ENCODE measurements at regions not wholly inside any gene's neighbourhood (a gene's known extent, or its start where the extent isn't known, plus 50 kb on each side); places are given as distances from the start of the nearest gene placed in this dataset.
A peak's percentile ranks its signal among the peaks of the same experiment; 100 is the strongest.

DNA sequence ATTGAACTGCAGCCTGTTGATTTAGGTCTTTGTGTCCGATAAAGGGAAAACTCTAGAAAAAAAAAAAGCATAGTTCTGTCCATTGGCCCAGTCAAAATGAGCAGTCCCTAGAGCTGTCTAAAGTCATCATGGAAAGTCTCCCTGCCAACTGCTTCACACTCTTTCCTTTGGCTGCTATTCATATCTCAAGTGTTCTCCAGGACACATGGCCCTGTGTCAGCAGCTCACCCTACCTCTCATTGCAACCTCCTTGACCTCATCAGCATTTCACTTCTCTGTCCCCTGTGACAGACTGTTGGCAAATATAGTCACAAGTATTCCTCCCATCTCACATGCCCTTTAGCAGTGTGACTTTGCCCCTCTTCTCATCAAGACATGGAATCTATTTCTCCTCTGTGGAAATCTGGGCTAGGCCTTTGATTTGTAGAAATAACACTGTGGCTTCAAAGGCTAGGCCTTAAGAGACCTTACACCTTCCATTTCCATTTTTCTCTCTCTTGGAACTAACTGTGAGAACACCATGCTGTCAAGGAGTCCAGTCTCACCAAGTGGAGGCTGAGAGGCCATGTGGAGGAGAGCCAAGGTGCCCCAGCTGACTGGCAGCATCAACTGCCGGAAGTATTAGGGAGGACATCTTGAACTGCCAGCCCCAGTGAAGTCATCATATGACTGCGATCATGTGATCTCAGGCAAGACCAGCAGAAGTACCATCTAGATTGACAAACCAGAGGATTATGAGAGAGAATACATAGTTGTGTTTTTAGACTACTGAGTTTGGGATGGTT lies 149.4 kb upstream of the TARS1 start:
- Mint-ChIP-seq H3K4me3 (no peak overlapping the region), H3K27ac (no peak overlapping the region), H3K4me1 (ENCODE audit: low read depth) (no peaks in the 10 kb centered on the region), H3K27me3 (ENCODE audit: low read depth) (no peaks in the 10 kb centered on the region), H3K36me3 (ENCODE audit: low read depth) (no peaks in the 10 kb centered on the region), H3K9me3 (no peaks in the 10 kb centered on the region)
- no peak for DNase-seq (ENCODE audit: low spot score)

DNA sequence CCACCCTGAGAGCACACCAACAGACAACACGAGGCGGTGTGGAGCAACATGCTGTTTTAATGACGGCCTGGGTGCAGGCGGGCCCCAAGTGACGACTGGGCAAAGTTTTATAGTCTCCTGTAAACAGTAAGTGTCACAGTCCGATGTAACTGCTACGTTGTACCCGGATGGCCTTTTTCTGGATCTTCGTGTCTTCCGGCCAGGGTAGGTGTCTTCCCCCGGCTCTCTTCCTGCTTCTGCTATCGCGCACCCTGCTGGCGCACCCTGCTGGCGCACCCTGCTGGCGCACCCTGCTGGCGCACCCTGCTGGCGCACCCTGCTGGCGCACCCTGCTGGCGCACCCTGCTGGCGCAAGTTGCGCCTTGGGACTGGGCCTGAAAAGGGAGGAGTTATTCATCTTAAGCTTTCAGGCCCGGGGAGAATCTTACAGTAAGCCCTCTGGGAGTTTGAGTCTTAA lies 143.0 kb upstream of the TARS1 start:
- H3K4me3 Mint-ChIP-seq, result no peak overlapping the region
- H3K4me1 Mint-ChIP-seq (ENCODE audit: low read depth), result no peaks in the 10 kb centered on the region
- no peaks in the 10 kb centered on the region for H3K9me3 Mint-ChIP-seq
- DNase-seq (ENCODE audit: low spot score), result no peak
- H3K36me3 Mint-ChIP-seq (ENCODE audit: low read depth), result no peaks in the 10 kb centered on the region
- no peak overlapping the region for H3K27ac Mint-ChIP-seq
- no peaks in the 10 kb centered on the region for H3K27me3 Mint-ChIP-seq (ENCODE audit: low read depth)

DNA sequence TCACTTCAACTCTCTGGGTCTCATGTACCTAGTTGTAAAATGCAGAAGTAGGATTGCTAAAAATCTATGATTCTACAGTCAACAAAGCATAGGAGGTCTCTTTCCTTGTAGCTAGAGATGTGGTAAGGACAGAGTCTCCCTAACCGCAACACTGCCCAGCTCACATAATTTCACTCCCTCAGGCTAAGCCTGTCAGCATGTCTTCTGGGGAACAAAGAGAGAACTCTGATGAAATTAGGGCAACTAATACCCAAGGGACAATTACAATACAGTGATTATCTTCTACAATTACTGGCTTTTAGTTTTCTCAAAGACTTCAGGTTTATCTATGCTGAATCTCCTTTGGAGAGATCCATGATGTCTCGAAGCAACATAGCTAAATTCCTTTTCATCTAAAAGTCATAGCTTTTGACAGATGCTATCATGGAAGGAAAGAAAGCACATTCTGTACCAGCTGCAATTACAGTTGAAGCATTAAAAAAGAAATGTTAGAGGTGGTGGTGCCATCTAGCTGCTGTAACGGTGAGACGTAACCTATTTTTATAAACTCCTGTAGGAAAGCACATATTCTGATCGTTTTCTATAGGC lies 141.1 kb upstream of the TARS1 start:
- Mint-ChIP-seq H3K4me3 (no peak overlapping the region), H3K4me1 (ENCODE audit: low read depth) (no peaks in the 10 kb centered on the region), H3K27me3 (ENCODE audit: low read depth) (no peaks in the 10 kb centered on the region), H3K27ac (no peak overlapping the region), H3K36me3 (ENCODE audit: low read depth) (no peaks in the 10 kb centered on the region), H3K9me3 (no peaks in the 10 kb centered on the region)
- no peak for DNase-seq (ENCODE audit: low spot score)

DNA sequence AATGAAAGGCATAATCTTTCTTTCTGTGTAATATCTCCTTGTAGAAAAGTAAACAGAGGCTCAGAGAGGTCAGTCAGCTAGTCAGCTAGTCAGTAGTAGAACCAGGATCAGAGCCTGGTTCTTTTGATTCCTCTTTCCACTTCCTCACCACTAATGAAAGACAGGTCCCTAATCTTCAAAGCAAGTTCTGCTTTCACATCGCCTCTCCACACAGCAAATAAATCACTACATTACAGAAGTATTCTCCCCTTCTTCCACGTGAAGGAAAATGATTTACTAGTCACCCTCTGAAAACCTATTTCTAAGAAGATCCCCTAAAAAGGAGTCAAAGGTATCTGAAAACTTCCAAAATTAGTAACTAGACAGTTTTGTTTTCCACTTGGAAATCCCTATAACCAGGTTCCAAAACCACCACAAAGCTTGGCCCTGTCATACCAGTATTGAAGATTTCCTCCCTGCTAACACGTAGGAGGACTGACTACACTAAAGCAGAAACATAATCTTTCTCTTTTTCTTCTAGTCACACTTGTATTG lies 140.5 kb upstream of the TARS1 start:
- H3K4me1 Mint-ChIP-seq (ENCODE audit: low read depth), result no peaks in the 10 kb centered on the region
- no peak overlapping the region for H3K27ac Mint-ChIP-seq
- no peaks in the 10 kb centered on the region for H3K27me3 Mint-ChIP-seq (ENCODE audit: low read depth)
- H3K9me3 Mint-ChIP-seq, result no peaks in the 10 kb centered on the region
- H3K4me3 Mint-ChIP-seq, result no peak overlapping the region
- DNase-seq (ENCODE audit: low spot score), result peak; percentile 4
- no peaks in the 10 kb centered on the region for H3K36me3 Mint-ChIP-seq (ENCODE audit: low read depth)

DNA sequence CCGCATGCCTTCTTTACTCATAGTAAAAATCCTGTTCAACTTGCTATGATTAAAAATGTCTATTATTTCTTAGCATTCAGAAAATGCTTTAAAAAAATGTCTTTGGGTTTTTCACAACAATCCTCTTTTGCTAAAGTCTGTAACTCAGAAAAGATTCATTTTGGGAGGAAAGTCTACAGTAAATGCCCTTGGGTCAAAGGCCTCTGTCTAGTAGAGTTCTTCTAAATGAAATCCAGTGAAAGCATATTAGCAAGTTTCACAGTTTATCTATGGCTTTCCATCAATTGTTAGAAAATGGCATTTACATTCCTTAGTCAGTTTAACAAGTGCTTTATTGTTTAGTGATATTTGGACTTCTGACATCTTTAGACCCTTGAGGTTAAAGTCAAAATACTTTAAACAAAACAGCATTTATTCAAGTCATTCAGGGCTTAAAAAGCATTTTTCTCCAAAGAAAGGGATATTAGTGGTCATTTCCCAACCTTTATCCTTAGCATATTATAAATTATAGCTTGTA lies 137.1 kb upstream of the TARS1 start:
- no peak for DNase-seq (ENCODE audit: low spot score)
- no peaks in the 10 kb centered on the region for H3K27me3 Mint-ChIP-seq (ENCODE audit: low read depth)
- H3K9me3 Mint-ChIP-seq, result no peaks in the 10 kb centered on the region
- H3K27ac Mint-ChIP-seq, result no peak overlapping the region
- no peaks in the 10 kb centered on the region for H3K4me1 Mint-ChIP-seq (ENCODE audit: low read depth)
- no peak overlapping the region for H3K4me3 Mint-ChIP-seq
- H3K36me3 Mint-ChIP-seq (ENCODE audit: low read depth), result no peaks in the 10 kb centered on the region

DNA sequence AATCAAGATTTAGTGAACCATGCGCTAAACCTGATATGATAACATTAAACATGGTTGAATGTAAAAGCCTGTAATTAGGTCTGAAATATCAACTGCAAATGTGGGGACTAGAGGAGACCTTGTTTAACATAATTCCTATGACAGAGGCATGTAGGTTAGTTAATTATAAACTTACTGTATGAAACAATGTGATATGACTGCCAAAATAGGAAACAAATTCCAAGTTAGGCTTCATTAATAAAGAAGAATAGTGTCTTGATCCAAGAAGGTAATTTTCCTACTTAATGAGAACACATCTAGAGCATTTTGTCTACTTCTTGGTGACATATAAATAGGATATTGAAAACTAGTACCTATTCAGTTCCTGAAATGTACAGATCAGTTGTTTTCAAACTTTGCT lies 136.2 kb upstream of the TARS1 start:
- H3K36me3 Mint-ChIP-seq (ENCODE audit: low read depth), result no peaks in the 10 kb centered on the region
- no peaks in the 10 kb centered on the region for H3K27me3 Mint-ChIP-seq (ENCODE audit: low read depth)
- no peaks in the 10 kb centered on the region for H3K9me3 Mint-ChIP-seq
- H3K4me1 Mint-ChIP-seq (ENCODE audit: low read depth), result no peaks in the 10 kb centered on the region
- no peak overlapping the region for H3K4me3 Mint-ChIP-seq
- no peak for DNase-seq (ENCODE audit: low spot score)
- H3K27ac Mint-ChIP-seq, result no peak overlapping the region

DNA sequence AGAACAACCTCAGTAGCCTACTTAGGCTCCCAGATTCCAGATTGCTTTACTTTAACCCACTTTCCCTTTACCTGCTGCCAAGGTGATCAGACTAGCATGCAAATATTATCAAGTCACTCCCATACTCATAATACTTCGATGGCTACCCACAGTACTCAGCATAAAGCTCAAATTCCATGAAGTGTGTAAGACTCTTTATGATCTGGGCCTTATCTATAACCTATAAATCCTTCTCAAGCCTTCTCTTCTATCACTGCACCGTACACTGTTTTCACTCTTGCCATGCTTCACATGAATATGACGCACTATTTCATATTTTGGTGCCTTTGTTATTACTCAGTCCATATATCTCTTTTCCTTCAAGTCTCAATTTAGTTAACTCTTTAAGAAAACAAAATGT lies 135.2 kb upstream of the TARS1 start:
- no peaks in the 10 kb centered on the region for H3K36me3 Mint-ChIP-seq (ENCODE audit: low read depth)
- no peak overlapping the region for H3K27ac Mint-ChIP-seq
- H3K4me3 Mint-ChIP-seq, result no peak overlapping the region
- no peak for DNase-seq (ENCODE audit: low spot score)
- no peaks in the 10 kb centered on the region for H3K9me3 Mint-ChIP-seq
- H3K27me3 Mint-ChIP-seq (ENCODE audit: low read depth), result no peaks in the 10 kb centered on the region
- no peaks in the 10 kb centered on the region for H3K4me1 Mint-ChIP-seq (ENCODE audit: low read depth)

DNA sequence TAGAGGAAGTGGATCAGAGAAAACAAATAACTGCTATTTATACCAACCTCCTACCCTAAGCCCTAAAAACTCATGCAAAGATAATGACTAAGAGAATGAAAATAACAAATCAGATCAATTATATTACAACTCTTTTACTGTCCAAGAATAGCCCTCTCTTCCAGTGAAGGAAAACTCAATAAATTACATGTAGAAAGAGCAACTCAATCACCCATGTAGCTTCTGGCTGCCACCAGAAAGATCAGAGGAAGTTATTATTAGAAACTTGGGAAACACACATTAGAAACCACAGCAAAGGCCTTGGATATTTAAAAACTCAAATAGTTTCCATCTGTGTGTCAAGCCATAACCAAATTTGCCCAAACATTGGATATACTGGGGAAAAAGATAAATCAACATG lies 134.0 kb upstream of the TARS1 start:
- DNase-seq (ENCODE audit: low spot score), result no peak
- Mint-ChIP-seq H3K27ac (no peak overlapping the region), H3K9me3 (peaks cover 4% of the 10 kb centered on the region), H3K4me1 (ENCODE audit: low read depth) (no peaks in the 10 kb centered on the region), H3K27me3 (ENCODE audit: low read depth) (no peaks in the 10 kb centered on the region), H3K4me3 (no peak overlapping the region), H3K36me3 (ENCODE audit: low read depth) (no peaks in the 10 kb centered on the region)

DNA sequence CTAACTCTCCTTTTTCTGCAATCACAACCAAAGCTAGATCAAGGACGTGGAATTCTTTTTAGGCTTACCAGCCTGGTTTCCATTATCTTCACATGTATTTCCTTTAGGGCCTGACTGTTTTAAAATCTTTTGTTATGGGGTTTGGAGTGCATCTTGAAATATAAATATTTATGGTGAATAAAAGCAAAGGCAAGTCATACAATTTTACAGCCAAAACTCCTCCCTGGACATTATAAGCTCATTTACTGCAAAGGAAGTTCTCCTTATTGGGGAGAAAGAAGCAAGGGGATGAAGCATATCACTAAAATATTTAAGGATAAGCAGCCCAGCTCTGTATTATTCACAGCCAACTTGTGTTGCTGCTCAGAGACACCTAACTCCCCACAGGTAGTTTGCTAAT lies 132.2 kb upstream of the TARS1 start:
- Mint-ChIP-seq H3K9me3 (peaks cover 4% of the 10 kb centered on the region), H3K27ac (no peak overlapping the region), H3K4me1 (ENCODE audit: low read depth) (no peaks in the 10 kb centered on the region)

DNA sequence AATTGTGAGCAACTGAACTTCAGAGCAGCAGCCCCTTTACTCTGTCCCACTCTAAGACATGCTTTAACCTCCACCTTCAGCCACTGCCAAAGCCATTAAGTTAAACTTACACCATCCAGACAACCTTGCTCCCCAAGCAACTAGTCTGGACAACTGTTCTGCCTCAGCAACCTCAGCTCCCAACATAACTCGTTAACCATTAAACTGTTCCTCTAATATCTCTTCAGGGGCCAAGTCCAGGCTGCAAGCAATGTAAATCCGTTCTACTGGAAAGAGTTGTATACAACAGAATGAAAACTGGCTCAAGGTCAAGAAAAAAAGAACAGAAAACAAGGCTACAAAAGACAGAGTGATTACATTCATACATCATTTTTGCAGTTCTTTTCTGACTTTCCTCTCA lies 131.7 kb upstream of the TARS1 start:
- H3K27me3 Mint-ChIP-seq (ENCODE audit: low read depth), result no peaks in the 10 kb centered on the region

More for the DNA sequence above, 132.2 kb upstream of the TARS1 start:
- no peak overlapping the region for H3K4me3 Mint-ChIP-seq
- no peaks in the 10 kb centered on the region for H3K27me3 Mint-ChIP-seq (ENCODE audit: low read depth)
- H3K36me3 Mint-ChIP-seq (ENCODE audit: low read depth), result no peaks in the 10 kb centered on the region
- DNase-seq (ENCODE audit: low spot score), result no peak

DNA sequence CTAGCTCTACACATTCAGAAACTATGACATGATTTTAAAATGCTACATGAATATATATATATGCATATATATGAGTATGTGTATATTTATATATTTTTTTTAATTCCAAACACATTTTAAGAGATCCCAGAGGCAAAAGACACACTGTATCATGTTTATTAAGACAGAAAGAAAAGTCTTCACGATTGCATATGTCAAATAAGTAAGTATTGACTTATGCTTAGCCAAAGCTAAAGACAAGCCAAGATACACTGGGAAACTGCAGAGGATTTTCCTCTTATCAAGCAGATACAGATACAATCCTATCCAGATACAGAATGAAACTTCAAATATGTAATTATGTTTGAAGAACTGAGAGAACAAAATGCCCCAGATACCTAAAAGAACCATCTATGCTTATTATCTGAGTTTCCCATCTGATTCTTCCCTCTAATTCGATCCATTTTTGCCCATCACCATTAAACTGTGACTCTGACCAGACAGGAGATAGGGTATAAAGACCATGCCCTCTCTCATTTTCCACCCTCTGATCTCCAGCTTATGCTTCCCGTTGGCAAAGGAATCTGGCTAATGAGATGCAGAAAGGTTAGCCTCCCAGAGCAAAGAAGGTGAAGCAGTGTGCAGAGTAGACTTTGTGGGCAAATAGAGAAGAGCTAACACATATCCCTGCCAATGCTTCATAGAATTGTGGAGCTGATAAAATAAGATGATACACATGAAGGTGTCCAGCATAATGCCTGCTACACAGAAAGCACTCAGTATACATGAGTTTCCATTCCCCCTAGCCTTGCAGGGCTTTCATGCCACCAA lies 131.0 kb upstream of the TARS1 start:
- Mint-ChIP-seq H3K27ac (no peak overlapping the region), H3K4me3 (no peak overlapping the region), H3K36me3 (ENCODE audit: low read depth) (no peaks in the 10 kb centered on the region), H3K27me3 (ENCODE audit: low read depth) (no peaks in the 10 kb centered on the region), H3K4me1 (ENCODE audit: low read depth) (no peaks in the 10 kb centered on the region), H3K9me3 (peaks cover 4% of the 10 kb centered on the region)
- no peak for DNase-seq (ENCODE audit: low spot score)

More for the DNA sequence above, 131.7 kb upstream of the TARS1 start:
- no peak overlapping the region for H3K4me3 Mint-ChIP-seq
- peaks cover 4% of the 10 kb centered on the region for H3K9me3 Mint-ChIP-seq
- no peaks in the 10 kb centered on the region for H3K4me1 Mint-ChIP-seq (ENCODE audit: low read depth)
- no peak for DNase-seq (ENCODE audit: low spot score)
- H3K36me3 Mint-ChIP-seq (ENCODE audit: low read depth), result no peaks in the 10 kb centered on the region
- H3K27ac Mint-ChIP-seq, result no peak overlapping the region

DNA sequence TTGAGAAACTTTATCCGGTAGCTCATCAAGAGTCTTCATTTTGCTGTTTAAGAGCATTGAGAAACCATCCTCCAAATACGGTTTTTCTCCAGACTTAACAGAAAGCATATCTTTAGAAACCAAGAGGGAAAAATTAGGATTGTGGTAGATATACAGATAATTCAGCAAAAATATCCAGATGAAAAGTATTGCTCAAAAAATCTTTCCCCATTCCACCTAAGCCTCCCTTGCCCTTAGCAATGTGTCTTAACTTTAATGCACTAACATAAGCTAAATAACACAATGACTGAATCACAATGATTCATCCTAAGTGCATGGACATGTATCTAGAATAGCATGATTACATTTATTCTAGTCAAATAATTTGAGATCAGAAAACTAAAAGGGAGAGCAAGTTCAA lies 130.3 kb upstream of the TARS1 start:
- Mint-ChIP-seq H3K9me3 (peaks cover 4% of the 10 kb centered on the region), H3K27ac (no peak overlapping the region), H3K27me3 (ENCODE audit: low read depth) (no peaks in the 10 kb centered on the region), H3K4me3 (no peak overlapping the region), H3K4me1 (ENCODE audit: low read depth) (no peaks in the 10 kb centered on the region), H3K36me3 (ENCODE audit: low read depth) (no peaks in the 10 kb centered on the region)
- no peak for DNase-seq (ENCODE audit: low spot score)

DNA sequence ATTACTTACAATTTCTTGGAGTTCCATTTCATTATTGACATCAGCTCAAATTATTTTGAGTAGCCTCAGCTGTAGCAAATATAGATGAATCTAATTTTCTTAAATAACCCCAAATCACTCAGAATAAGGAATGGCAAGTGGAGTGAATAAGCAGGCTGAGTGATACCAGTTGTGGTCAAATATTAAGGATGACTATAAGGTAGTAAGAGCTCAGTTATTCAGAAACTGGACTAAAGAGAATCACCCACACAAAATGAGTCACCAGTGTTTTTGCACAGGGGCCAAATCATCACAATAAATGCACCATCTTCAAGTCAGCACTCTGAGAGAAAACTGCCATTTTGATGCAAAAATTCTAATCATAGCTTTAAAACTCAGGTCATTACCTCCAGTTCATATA lies 128.9 kb upstream of the TARS1 start:
- DNase-seq (ENCODE audit: low spot score), result no peak
- Mint-ChIP-seq H3K4me3 (no peak overlapping the region), H3K4me1 (ENCODE audit: low read depth) (no peaks in the 10 kb centered on the region), H3K27ac (no peak overlapping the region), H3K36me3 (ENCODE audit: low read depth) (no peaks in the 10 kb centered on the region), H3K27me3 (ENCODE audit: low read depth) (no peaks in the 10 kb centered on the region), H3K9me3 (peaks cover 4% of the 10 kb centered on the region)
